GM12878 (cell line): ENCODE measurements at regions not wholly inside any gene's neighbourhood (a gene's known extent, or its start where the extent isn't known, plus 50 kb on each side); places are given as distances from the start of the nearest gene placed in this dataset.

Experiments used
- ATAC-seq: fragments of 200-7000 bp; cut with Tn5 transposase; 3 replicates; pipeline ENCODE4 v1.9.1; 2020; ENCODE audit warnings: mild to moderate bottlenecking, moderate library complexity
- BruUV-seq: library from RNA; stranded (reverse); fragments of 400-500 nt; replicated peaks from 2 replicates; lab custom pipeline; 2021; lab: Mats Ljungman, UMichigan
- CTCF ChIA-PET: fragments of 300-600 bp; sonication (Branson Sonifier 250); formaldehyde crosslinking; extraction: SDS; loops from one replicate; lab custom pipeline; 2021; ENCODE audit warnings: inconsistent platforms; lab: Yijun Ruan, JAX
- POLR2A ChIA-PET: fragments of 350-600 bp; formaldehyde crosslinking; extraction: SDS; loops from one replicate; lab custom pipeline; 2021; ENCODE audit warnings: inconsistent platforms; lab: Charles Lee
- RAD21 ChIA-PET: fragments of 300-600 bp; sonication (Branson Sonifier 250); formaldehyde crosslinking; loops from one replicate; lab custom pipeline; 2023; ENCODE audit warnings: antibody characterized with exemption; ENCODE audit not compliant: unreplicated experiment; lab: Charles Lee
- SMC1A ChIA-PET: fragments of 300-600 bp; sonication (Branson Sonifier 250); formaldehyde crosslinking; loops from one replicate; lab custom pipeline; 2023; ENCODE audit not compliant: unreplicated experiment, uncharacterized antibody; lab: Charles Lee
- DNase-seq: peaks from one replicate; pipeline ENCODE4 v3.0.0-alpha.2; 2011; ENCODE audit warnings: low read depth, low spot score
- FAIRE-seq: peaks from 3 replicates; lab custom pipeline; 2011; peaks lifted over from hg19 to GRCh38; lab: Jason Lieb, UNC
- H2AFZ ChIP-seq: 2 replicates; pipeline ENCODE4 v1.6.0; 2011; ENCODE audit warnings: low read depth, low read length, control low read depth; ENCODE audit not compliant: control insufficient read depth
- H3K27ac ChIP-seq: 2 replicates; pipeline ENCODE4 v1.5.1; 2011; ENCODE audit warnings: control low read depth; ENCODE audit not compliant: control insufficient read depth, insufficient read depth
- H3K27me3 ChIP-seq, 2 experiments: replicated peaks in 1 of 2; 2 replicates each; pipeline versions ENCODE4 v1.6.0 to v1.6.1; 2011; ENCODE audit warnings: low read length in 1 of 2; ENCODE audit not compliant: control insufficient read depth in 2 of 2, insufficient read depth in 2 of 2
- H3K36me3 ChIP-seq, 2 experiments: 2 replicates each; pipeline ENCODE4 v1.5.1; 2011; ENCODE audit warnings: low read length in 1 of 2; ENCODE audit not compliant: control insufficient read depth in 2 of 2, insufficient read depth in 2 of 2
- H3K4me1 ChIP-seq: 2 replicates; pipeline ENCODE4 v1.6.1; 2011; ENCODE audit warnings: mild to moderate bottlenecking, low read length, moderate library complexity, mixed read lengths; ENCODE audit not compliant: control insufficient read depth, insufficient read depth
- H3K4me2 ChIP-seq: 2 replicates; pipeline ENCODE4 v1.6.0; 2011; ENCODE audit warnings: control low read depth; ENCODE audit not compliant: control insufficient read depth, insufficient read depth
- H3K4me3 ChIP-seq: fragments of 200-600 bp; sonication (generic); 2 replicates; pipeline ENCODE4 v1.5.1; 2016
- H3K79me2 ChIP-seq: 2 replicates; pipeline ENCODE4 v1.6.0; 2011; ENCODE audit warnings: low read length; ENCODE audit not compliant: control insufficient read depth, insufficient read depth
- H3K9ac ChIP-seq: 2 replicates; pipeline ENCODE4 v1.8.0; 2011; ENCODE audit warnings: low read length, control low read depth, mixed read lengths; ENCODE audit not compliant: control insufficient read depth, insufficient read depth
- H3K9me3 ChIP-seq: replicated peaks from 3 replicates; pipeline ENCODE4 v1.5.1; 2011; ENCODE audit warnings: mild to moderate bottlenecking, low read length; ENCODE audit not compliant: control insufficient read depth, insufficient read depth
- H4K20me1 ChIP-seq: 2 replicates; pipeline ENCODE4 v1.6.0; 2011; ENCODE audit not compliant: control insufficient read depth, insufficient read depth
- CBFB ChIP-seq: IDR thresholded peaks from 2 replicates; pipeline ENCODE4 v1.6.1; 2016; ENCODE audit warnings: antibody characterized with exemption, low read depth
- ESRRA ChIP-seq: IDR thresholded peaks from 2 replicates; pipeline ENCODE4 v1.6.1; 2012; ENCODE audit warnings: mild to moderate bottlenecking, low read length, improper control_type of control experiment
- GABPA ChIP-seq: IDR thresholded peaks from 2 replicates; pipeline ENCODE4 v1.6.1; 2014; ENCODE audit warnings: antibody characterized with exemption, low read depth, mild to moderate bottlenecking, inconsistent platforms
- HDAC6 ChIP-seq: fragments of 200-600 bp; sonication (generic); IDR thresholded peaks from one replicate; pipeline ENCODE4 v1.8.0; 2017; ENCODE audit warnings: antibody characterized with exemption; ENCODE audit not compliant: unreplicated experiment
- NKRF ChIP-seq: fragments of 450-650 bp; conservative IDR thresholded peaks from 2 replicates; pipeline ENCODE4 v1.6.1; 2017; ENCODE audit warnings: mild to moderate bottlenecking, moderate library complexity
- NR2C1 ChIP-seq: fragments of 450-650 bp; IDR thresholded peaks from 2 replicates; pipeline ENCODE4 v1.6.1; 2017; ENCODE audit warnings: antibody characterized with exemption, mild to moderate bottlenecking, moderate library complexity
- PAX5 ChIP-seq: IDR thresholded peaks from 2 replicates; pipeline ENCODE4 v1.6.1; 2011; ENCODE audit warnings: low read depth, low read length, borderline replicate concordance
- PAX8 ChIP-seq: fragments of 450-650 bp; IDR thresholded peaks from 2 replicates; pipeline ENCODE4 v1.6.1; 2017; ENCODE audit warnings: mild to moderate bottlenecking, moderate library complexity
- RUNX3 ChIP-seq: IDR thresholded peaks from 2 replicates; pipeline ENCODE4 v1.6.1; 2012; ENCODE audit warnings: low read length, inconsistent platforms
- SIX5 ChIP-seq: IDR thresholded peaks from 2 replicates; pipeline ENCODE4 v1.6.1; 2011; ENCODE audit warnings: mild to moderate bottlenecking, low read depth, low read length, moderate library complexity; ENCODE audit not compliant: severe bottlenecking
- YBX1 ChIP-seq: fragments of 450-650 bp; IDR thresholded peaks from 2 replicates; pipeline ENCODE4 v1.6.1; 2016; ENCODE audit warnings: antibody characterized with exemption
- ZNF274 ChIP-seq: IDR thresholded peaks from one replicate; pipeline ENCODE4 v1.8.0; 2011; ENCODE audit not compliant: insufficient read length, insufficient read depth
- ZNF687 ChIP-seq: fragments of 450-650 bp; IDR thresholded peaks from 2 replicates; pipeline ENCODE4 v1.6.1; 2017; ENCODE audit warnings: mild to moderate bottlenecking, moderate library complexity
- WGBS: methylation state at CpG from one replicate; pipeline ENCODE4 v1.1.6; 2016; ENCODE audit warnings: low lambda C conversion rate; ENCODE audit not compliant: insufficient replicate concordance, insufficient coverage; ENCODE audit errors: missing lambda C conversion rate; 5-methylcytosine and 5-hydroxymethylcytosine counted together
- in situ Hi-C: fragments of 300-500 bp; cut with MboI; formaldehyde crosslinking; loops from 9 replicates; pipeline ENCODE4 v1.14.3; 2018; ENCODE audit warnings: mixed read lengths
- intact Hi-C: fragments of 100-400 bp; cut with micrococcal nuclease; formaldehyde crosslinking; loops from one replicate; pipeline ENCODE4 v1.14.2; 2022; ENCODE audit not compliant: unreplicated experiment
- TF ChIP-seq, protein P1 (sequence below): fragments of 450-650 bp; IDR thresholded peaks from 2 replicates; pipeline ENCODE4 v1.6.1; 2018; ENCODE audit warnings: borderline replicate concordance, mild to moderate bottlenecking; ENCODE audit not compliant: partially characterized antibody

DNA sequence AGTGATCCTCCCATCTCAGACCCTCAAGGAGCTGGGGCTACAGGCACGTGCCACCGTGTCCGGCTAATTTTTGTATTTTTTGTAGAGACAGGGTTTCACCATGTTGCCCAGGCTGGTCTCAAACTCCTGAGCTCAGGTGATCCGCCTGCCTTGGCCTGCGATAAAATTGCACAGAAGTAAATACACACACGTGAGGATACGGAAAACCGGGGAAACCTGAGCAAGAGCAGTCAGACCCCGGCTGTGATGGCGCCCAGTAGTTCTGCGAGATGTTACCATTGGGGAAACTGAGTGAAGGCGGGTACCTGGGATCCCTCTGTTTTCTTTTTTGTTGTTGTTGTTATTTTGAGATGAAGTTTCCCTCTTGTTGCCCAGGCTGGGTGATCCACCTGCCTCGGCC, 114.9 kb downstream of the C9orf50 start (continued):
- TF ChIP-seq ESRRA (no peak), RUNX3 (no peak)
- TF ChIP-seq, all 136 proteins: peak for 0

DNA sequence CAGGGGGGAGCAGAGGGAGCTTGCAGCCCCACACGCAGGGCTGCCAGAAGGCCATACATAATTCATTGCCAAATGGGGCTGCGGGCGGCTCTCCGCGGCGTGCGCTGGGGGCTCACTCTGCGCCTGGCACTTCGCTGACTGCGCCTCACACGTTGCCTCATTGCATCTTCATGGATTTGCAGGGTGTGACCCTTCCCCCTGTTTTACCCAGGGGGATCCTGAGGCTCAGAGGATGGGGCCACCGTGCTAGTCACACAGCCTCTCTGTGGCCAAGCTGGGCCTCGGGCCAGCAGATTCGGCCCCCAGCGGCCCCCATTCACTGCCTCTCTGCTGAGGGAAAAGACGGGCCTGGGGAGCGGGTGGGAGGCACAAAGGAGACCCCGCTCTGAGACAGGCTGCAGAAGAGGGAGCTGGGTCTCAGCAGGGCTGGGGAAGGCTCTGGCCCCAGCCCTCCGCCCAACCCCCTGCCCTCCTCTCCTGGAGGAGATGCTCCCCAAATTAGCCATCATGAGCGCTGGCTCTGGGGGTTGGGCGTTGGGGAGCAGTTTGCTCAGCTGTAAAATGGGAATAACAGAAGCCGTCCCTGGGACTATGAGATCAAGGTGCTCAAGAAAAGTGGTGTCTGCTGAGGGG, 115.5 kb downstream of the C9orf50 start:
- no peaks in the 10 kb centered on the region for H3K79me2 ChIP-seq
- RAD21 ChIA-PET, result no interaction called here
- intact Hi-C loops, result no loop called here
- DNase-seq (no peak), FAIRE-seq (no peak), ATAC-seq (no peak)
- POLR2A ChIA-PET, result no interaction called here
- H3K4me3 ChIP-seq, result no peak overlapping the region
- H3K27ac ChIP-seq, result no peak overlapping the region
- in situ Hi-C loops, result no loop called here
- no peak overlapping the region for H3K4me2 ChIP-seq
- BruUV-seq, result no TSS peak
- H4K20me1 ChIP-seq, result no peaks in the 10 kb centered on the region
- H3K36me3 ChIP-seq, result no peaks in the 10 kb centered on the region
- no peaks in the 10 kb centered on the region for H3K27me3 ChIP-seq
- peaks cover 8% of the 10 kb centered on the region for H3K4me1 ChIP-seq
- no peaks in the 10 kb centered on the region for H3K9me3 ChIP-seq
- CTCF ChIA-PET, result no interaction called here
- no peak overlapping the region for H2AFZ ChIP-seq
- WGBS, result 65% methylated on average over 22 of the region's 22 CpGs
- SMC1A ChIA-PET, result no interaction called here
- no peak overlapping the region for H3K9ac ChIP-seq
- TF ChIP-seq PAX5 (no peak), HDAC6 (no peak), SIX5 (no peak), ESRRA (no peak), CBFB (no peak), ZNF687 (no peak), YBX1 (no peak), NR2C1 (no peak), NKRF (no peak), GABPA (no peak), ZNF274 (no peak), PAX8 (no peak)
- TF ChIP-seq, protein P1, sequence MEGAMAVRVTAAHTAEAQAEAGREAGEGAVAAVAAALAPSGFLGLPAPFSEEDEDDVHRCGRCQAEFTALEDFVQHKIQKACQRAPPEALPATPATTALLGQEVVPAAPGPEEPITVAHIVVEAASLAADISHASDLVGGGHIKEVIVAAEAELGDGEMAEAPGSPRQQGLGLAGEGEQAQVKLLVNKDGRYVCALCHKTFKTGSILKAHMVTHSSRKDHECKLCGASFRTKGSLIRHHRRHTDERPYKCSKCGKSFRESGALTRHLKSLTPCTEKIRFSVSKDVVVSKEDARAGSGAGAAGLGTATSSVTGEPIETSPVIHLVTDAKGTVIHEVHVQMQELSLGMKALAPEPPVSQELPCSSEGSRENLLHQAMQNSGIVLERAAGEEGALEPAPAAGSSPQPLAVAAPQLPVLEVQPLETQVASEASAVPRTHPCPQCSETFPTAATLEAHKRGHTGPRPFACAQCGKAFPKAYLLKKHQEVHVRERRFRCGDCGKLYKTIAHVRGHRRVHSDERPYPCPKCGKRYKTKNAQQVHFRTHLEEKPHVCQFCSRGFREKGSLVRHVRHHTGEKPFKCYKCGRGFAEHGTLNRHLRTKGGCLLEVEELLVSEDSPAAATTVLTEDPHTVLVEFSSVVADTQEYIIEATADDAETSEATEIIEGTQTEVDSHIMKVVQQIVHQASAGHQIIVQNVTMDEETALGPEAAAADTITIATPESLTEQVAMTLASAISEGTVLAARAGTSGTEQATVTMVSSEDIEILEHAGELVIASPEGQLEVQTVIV, result no peak
